ENCODE measurements at regions not wholly inside any gene's neighbourhood (a gene's known extent, or its start where the extent isn't known, plus 50 kb on each side); places are given as distances from the start of the nearest gene placed in this dataset.

GRCh38 chr4:38383646-38384121, 280.3 kb upstream of the KLF3 start:
- H3F3A ChIP-seq (ENCODE audit: insufficient read depth), result no peaks in the 10 kb centered on the region
- no peaks in the 10 kb centered on the region for H4K20me1 ChIP-seq (ENCODE audit: low read depth, low read length)
- no peak for TF ChIP-seq EZH2phosphoT487 (conservative IDR thresholded peaks at IDR 0.05; ENCODE audit: low read length)
- TF ChIP-seq, protein P1, sequence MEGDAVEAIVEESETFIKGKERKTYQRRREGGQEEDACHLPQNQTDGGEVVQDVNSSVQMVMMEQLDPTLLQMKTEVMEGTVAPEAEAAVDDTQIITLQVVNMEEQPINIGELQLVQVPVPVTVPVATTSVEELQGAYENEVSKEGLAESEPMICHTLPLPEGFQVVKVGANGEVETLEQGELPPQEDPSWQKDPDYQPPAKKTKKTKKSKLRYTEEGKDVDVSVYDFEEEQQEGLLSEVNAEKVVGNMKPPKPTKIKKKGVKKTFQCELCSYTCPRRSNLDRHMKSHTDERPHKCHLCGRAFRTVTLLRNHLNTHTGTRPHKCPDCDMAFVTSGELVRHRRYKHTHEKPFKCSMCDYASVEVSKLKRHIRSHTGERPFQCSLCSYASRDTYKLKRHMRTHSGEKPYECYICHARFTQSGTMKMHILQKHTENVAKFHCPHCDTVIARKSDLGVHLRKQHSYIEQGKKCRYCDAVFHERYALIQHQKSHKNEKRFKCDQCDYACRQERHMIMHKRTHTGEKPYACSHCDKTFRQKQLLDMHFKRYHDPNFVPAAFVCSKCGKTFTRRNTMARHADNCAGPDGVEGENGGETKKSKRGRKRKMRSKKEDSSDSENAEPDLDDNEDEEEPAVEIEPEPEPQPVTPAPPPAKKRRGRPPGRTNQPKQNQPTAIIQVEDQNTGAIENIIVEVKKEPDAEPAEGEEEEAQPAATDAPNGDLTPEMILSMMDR (IDR thresholded peaks at IDR 0.05; ENCODE audit: insufficient read depth, low read length, poor library complexity, severe bottlenecking), result no peak
- no peaks in the 10 kb centered on the region for H3K9me2 ChIP-seq (replicated peaks; ENCODE audit: insufficient read depth, low read length)
- no peaks in the 10 kb centered on the region for H3K27me3 ChIP-seq (ENCODE audit: low read length)
- no peaks in the 10 kb centered on the region for H3K79me2 ChIP-seq (ENCODE audit: insufficient read depth, low read length)
- no peak overlapping the region for H2AFZ ChIP-seq (ENCODE audit: low read depth, low read length, severe bottlenecking)
- no peaks in the 10 kb centered on the region for H3K36me3 ChIP-seq (ENCODE audit: low read length)
- H3K4me3 ChIP-seq (ENCODE audit: insufficient read depth, low read length, poor library complexity, severe bottlenecking), result no peak overlapping the region
- no peak overlapping the region for H3K9ac ChIP-seq (ENCODE audit: low read length)
- no peak overlapping the region for H3K27ac ChIP-seq (ENCODE audit: low read depth, low read length)
- no peaks in the 10 kb centered on the region for H3K9me3 ChIP-seq (ENCODE audit: insufficient read depth, low read length)
- H3K4me2 ChIP-seq (ENCODE audit: low read depth, low read length, poor library complexity, severe bottlenecking), result no peak overlapping the region

DNA sequence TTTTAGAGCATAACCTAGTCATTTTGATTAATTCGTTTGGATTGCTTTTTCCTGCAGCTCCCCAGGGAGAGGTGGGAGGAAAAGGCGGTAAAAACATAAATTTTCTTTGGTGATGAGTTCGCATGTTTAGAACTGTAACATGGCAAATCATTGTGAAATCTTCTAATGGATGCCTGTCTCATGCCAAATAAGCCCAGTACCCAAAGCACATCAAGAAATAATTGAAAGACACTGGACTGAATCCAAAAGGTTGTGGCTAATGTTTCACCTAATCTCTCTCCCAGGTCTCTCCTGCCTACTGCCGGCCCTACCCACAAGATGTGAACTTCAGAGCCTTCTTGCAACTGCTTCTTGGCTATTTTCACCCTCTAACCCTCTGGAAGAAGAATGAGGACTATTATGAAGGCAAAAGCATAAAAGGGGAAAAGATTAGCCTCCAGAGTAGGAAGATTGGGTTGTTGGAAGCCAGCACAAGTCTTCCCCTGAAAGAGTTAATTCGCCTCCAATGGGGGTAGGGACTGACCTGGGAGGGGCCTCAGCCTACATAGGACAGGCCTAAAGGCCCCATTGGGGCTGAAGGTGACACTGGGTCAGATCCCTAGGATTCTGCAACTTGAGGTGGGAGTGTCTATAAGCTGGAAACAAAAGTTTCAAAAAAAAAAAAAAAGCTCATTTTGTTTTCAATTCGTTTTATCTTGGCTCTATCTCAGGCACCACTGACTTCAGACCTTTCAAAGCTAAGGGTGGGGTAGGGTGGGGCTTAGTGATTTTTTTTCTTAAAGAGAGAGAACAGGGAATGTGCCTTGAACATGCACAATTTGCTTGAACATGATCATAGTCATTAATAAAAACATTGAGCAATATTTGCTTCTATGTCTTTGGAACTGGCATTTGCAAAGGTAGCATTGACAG, 278.6 kb upstream of the KLF3 start:
- H3K79me2 ChIP-seq (ENCODE audit: insufficient read depth, low read length), result no peaks in the 10 kb centered on the region
- no peak for TF ChIP-seq EZH2phosphoT487 (conservative IDR thresholded peaks at IDR 0.05; ENCODE audit: low read length)
- TF ChIP-seq, protein P1 (IDR thresholded peaks at IDR 0.05; ENCODE audit: insufficient read depth, low read length, poor library complexity, severe bottlenecking), result no peak
- no peaks in the 10 kb centered on the region for H3K9me3 ChIP-seq (ENCODE audit: insufficient read depth, low read length)
- no peaks in the 10 kb centered on the region for H4K20me1 ChIP-seq (ENCODE audit: low read depth, low read length)
- H3K4me3 ChIP-seq (ENCODE audit: insufficient read depth, low read length, poor library complexity, severe bottlenecking), result no peak overlapping the region
- no peak overlapping the region for H2AFZ ChIP-seq (ENCODE audit: low read depth, low read length, severe bottlenecking)
- no peaks in the 10 kb centered on the region for H3K27me3 ChIP-seq (ENCODE audit: low read length)
- H3K9ac ChIP-seq (ENCODE audit: low read length), result no peak overlapping the region
- no peaks in the 10 kb centered on the region for H3K9me2 ChIP-seq (replicated peaks; ENCODE audit: insufficient read depth, low read length)
- no peaks in the 10 kb centered on the region for H3F3A ChIP-seq (ENCODE audit: insufficient read depth)
- no peaks in the 10 kb centered on the region for H3K36me3 ChIP-seq (ENCODE audit: low read length)
- H3K4me2 ChIP-seq (ENCODE audit: low read depth, low read length, poor library complexity, severe bottlenecking), result no peak overlapping the region
- no peak overlapping the region for H3K27ac ChIP-seq (ENCODE audit: low read depth, low read length)

DNA sequence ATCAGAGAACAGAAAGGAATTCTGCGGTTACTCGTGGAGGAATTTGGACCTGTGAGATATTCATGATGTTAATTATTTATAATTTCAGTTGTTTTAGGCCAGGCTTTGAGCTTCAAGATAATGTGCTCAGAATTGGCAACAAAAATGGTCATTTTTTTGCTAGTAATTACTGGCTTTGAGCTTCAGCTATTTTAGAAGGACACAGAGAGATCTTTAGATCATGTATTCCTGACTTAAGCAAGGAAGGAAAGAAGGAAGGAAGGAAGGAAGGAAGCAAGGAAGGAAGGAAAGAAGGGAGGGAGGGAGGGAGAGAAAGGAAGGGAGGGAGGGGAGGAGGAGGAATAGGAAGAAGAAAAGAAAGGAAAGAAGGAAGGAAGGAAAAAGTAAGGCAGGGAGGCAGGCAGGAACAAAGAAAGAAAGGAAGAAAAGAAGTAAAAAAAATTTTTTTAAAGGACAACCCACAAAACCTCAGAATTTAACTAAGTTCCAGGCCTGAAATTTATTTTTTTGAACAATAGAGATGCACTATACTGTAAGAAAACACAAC, 277.9 kb upstream of the KLF3 start:
- Histone ChIP-seq H4K20me1 (ENCODE audit: low read depth, low read length) (no peaks in the 10 kb centered on the region), H3K9ac (ENCODE audit: low read length) (no peak overlapping the region), H3K27ac (ENCODE audit: low read depth, low read length) (no peak overlapping the region), H3F3A (ENCODE audit: insufficient read depth) (no peaks in the 10 kb centered on the region), H3K36me3 (ENCODE audit: low read length) (no peaks in the 10 kb centered on the region), H3K4me3 (ENCODE audit: insufficient read depth, low read length, poor library complexity, severe bottlenecking) (no peak overlapping the region), H3K4me2 (ENCODE audit: low read depth, low read length, poor library complexity, severe bottlenecking) (no peak overlapping the region), H3K27me3 (ENCODE audit: low read length) (no peaks in the 10 kb centered on the region), H2AFZ (ENCODE audit: low read depth, low read length, severe bottlenecking) (no peak overlapping the region), H3K9me3 (ENCODE audit: insufficient read depth, low read length) (no peaks in the 10 kb centered on the region), H3K79me2 (ENCODE audit: insufficient read depth, low read length) (no peaks in the 10 kb centered on the region), H3K9me2 (replicated peaks; ENCODE audit: insufficient read depth, low read length) (no peaks in the 10 kb centered on the region)
- TF ChIP-seq EZH2phosphoT487 (conservative IDR thresholded peaks at IDR 0.05; ENCODE audit: low read length), result no peak
- TF ChIP-seq, protein P1 (IDR thresholded peaks at IDR 0.05; ENCODE audit: insufficient read depth, low read length, poor library complexity, severe bottlenecking), result no peak

Measured in SU-DHL-6 (cell line).